Right hindlimb (tissue), 1 donor: ENCODE measurements at regions not wholly inside any gene's neighbourhood (a gene's known extent, or its start where the extent isn't known, plus 50 kb on each side); places are given as distances from the start of the nearest gene placed in this dataset.
"Not testable (repeated sequence)": the region's sequence is repeated elsewhere in the genome, so short reads cannot be mapped to it uniquely, and the experiment has no call there.

Experiments
- DNase-seq: peaks from one replicate; pipeline ENCODE4 v3.0.0-alpha.2; 2018

- not testable (repeated sequence) for DNase-seq
Measured at GRCh38 chr9:65449886-65450610, 165.0 kb upstream of the FOXD4L5 start.

GRCh38 chr9:65449423-65449822, 164.4 kb upstream of the FOXD4L5 start:
- DNase-seq = no peak

GRCh38 chr9:65447146-65447545, 162.1 kb upstream of the FOXD4L5 start:
- DNase-seq = not testable (repeated sequence)

GRCh38 chr9:65445991-65446390, 161.0 kb upstream of the FOXD4L5 start:
- DNase-seq = not testable (repeated sequence)

GRCh38 chr9:65444943-65445342, 159.9 kb upstream of the FOXD4L5 start:
- no peak for DNase-seq

GRCh38 chr9:65442116-65442515, 157.1 kb upstream of the FOXD4L5 start:
- DNase-seq = not testable (repeated sequence)

- not testable (repeated sequence) for DNase-seq
Measured at GRCh38 chr9:65441324-65441920, 156.4 kb upstream of the FOXD4L5 start.

- no peak for DNase-seq
Measured at GRCh38 chr9:65437724-65438123, 152.7 kb upstream of the FOXD4L5 start.

GRCh38 chr9:65435464-65435863, 150.5 kb upstream of the FOXD4L5 start:
- no peak for DNase-seq

- no peak for DNase-seq
Measured at GRCh38 chr9:65432722-65433323, 147.8 kb upstream of the FOXD4L5 start.

GRCh38 chr9:65432051-65432450, 147.0 kb upstream of the FOXD4L5 start:
- DNase-seq = no peak

- no peak for DNase-seq
Measured at GRCh38 chr9:65430221-65430620, 145.2 kb upstream of the FOXD4L5 start.

GRCh38 chr9:65427361-65427760, 142.4 kb upstream of the FOXD4L5 start:
- not testable (repeated sequence) for DNase-seq

- DNase-seq = not testable (repeated sequence)
Measured at GRCh38 chr9:65426813-65427212, 141.8 kb upstream of the FOXD4L5 start.

- no peak for DNase-seq
Measured at GRCh38 chr9:65426231-65426630, 141.2 kb upstream of the FOXD4L5 start.

GRCh38 chr9:65425183-65425582, 140.2 kb upstream of the FOXD4L5 start:
- DNase-seq = not testable (repeated sequence)

- DNase-seq = not testable (repeated sequence)
Measured at GRCh38 chr9:65424437-65424984, 139.5 kb upstream of the FOXD4L5 start.

GRCh38 chr9:65423691-65424436, 138.9 kb upstream of the FOXD4L5 start:
- not testable (repeated sequence) for DNase-seq

- not testable (repeated sequence) for DNase-seq
Measured at GRCh38 chr9:65422966-65423690, 138.1 kb upstream of the FOXD4L5 start.

GRCh38 chr9:65421486-65421885, 136.5 kb upstream of the FOXD4L5 start:
- DNase-seq = not testable (repeated sequence)

- no peak for DNase-seq
Measured at GRCh38 chr9:65420771-65421170, 135.8 kb upstream of the FOXD4L5 start.

- DNase-seq = not testable (repeated sequence)
Measured at GRCh38 chr9:65418966-65419365, 134.0 kb upstream of the FOXD4L5 start.
